GM12878 (cell line): ENCODE measurements at regions not wholly inside any gene's neighbourhood (a gene's known extent, or its start where the extent isn't known, plus 50 kb on each side); places are given as distances from the start of the nearest gene placed in this dataset.

ENCODE experiments used
- ATAC-seq: fragments of 200-7000 bp; cut with Tn5 transposase; 3 replicates; pipeline ENCODE4 v1.9.1; 2020; ENCODE audit warnings: mild to moderate bottlenecking, moderate library complexity
- BruUV-seq: library from RNA; stranded (reverse); fragments of 400-500 nt; replicated peaks from 2 replicates; lab custom pipeline; 2021; lab: Mats Ljungman, UMichigan
- CTCF ChIA-PET: fragments of 300-600 bp; sonication (Branson Sonifier 250); formaldehyde crosslinking; extraction: SDS; loops from one replicate; lab custom pipeline; 2021; ENCODE audit warnings: inconsistent platforms; lab: Yijun Ruan, JAX
- POLR2A ChIA-PET: fragments of 350-600 bp; formaldehyde crosslinking; extraction: SDS; loops from one replicate; lab custom pipeline; 2021; ENCODE audit warnings: inconsistent platforms; lab: Charles Lee
- RAD21 ChIA-PET: fragments of 300-600 bp; sonication (Branson Sonifier 250); formaldehyde crosslinking; loops from one replicate; lab custom pipeline; 2023; ENCODE audit warnings: antibody characterized with exemption; ENCODE audit not compliant: unreplicated experiment; lab: Charles Lee
- SMC1A ChIA-PET: fragments of 300-600 bp; sonication (Branson Sonifier 250); formaldehyde crosslinking; loops from one replicate; lab custom pipeline; 2023; ENCODE audit not compliant: unreplicated experiment, uncharacterized antibody; lab: Charles Lee
- DNase-seq: peaks from one replicate; pipeline ENCODE4 v3.0.0-alpha.2; 2011; ENCODE audit warnings: low read depth, low spot score
- FAIRE-seq: peaks from 3 replicates; lab custom pipeline; 2011; peaks lifted over from hg19 to GRCh38; lab: Jason Lieb, UNC
- H2AFZ ChIP-seq: 2 replicates; pipeline ENCODE4 v1.6.0; 2011; ENCODE audit warnings: low read depth, low read length, control low read depth; ENCODE audit not compliant: control insufficient read depth
- H3K27ac ChIP-seq: 2 replicates; pipeline ENCODE4 v1.5.1; 2011; ENCODE audit warnings: control low read depth; ENCODE audit not compliant: control insufficient read depth, insufficient read depth
- H3K27me3 ChIP-seq, 2 experiments: replicated peaks in 1 of 2; 2 replicates each; pipeline versions ENCODE4 v1.6.0 to v1.6.1; 2011; ENCODE audit warnings: low read length in 1 of 2; ENCODE audit not compliant: control insufficient read depth in 2 of 2, insufficient read depth in 2 of 2
- H3K36me3 ChIP-seq, 2 experiments: 2 replicates each; pipeline ENCODE4 v1.5.1; 2011; ENCODE audit warnings: low read length in 1 of 2; ENCODE audit not compliant: control insufficient read depth in 2 of 2, insufficient read depth in 2 of 2
- H3K4me1 ChIP-seq: 2 replicates; pipeline ENCODE4 v1.6.1; 2011; ENCODE audit warnings: mild to moderate bottlenecking, low read length, moderate library complexity, mixed read lengths; ENCODE audit not compliant: control insufficient read depth, insufficient read depth
- H3K4me2 ChIP-seq: 2 replicates; pipeline ENCODE4 v1.6.0; 2011; ENCODE audit warnings: control low read depth; ENCODE audit not compliant: control insufficient read depth, insufficient read depth
- H3K4me3 ChIP-seq: fragments of 200-600 bp; sonication (generic); 2 replicates; pipeline ENCODE4 v1.5.1; 2016
- H3K79me2 ChIP-seq: 2 replicates; pipeline ENCODE4 v1.6.0; 2011; ENCODE audit warnings: low read length; ENCODE audit not compliant: control insufficient read depth, insufficient read depth
- H3K9ac ChIP-seq: 2 replicates; pipeline ENCODE4 v1.8.0; 2011; ENCODE audit warnings: low read length, control low read depth, mixed read lengths; ENCODE audit not compliant: control insufficient read depth, insufficient read depth
- H3K9me3 ChIP-seq: replicated peaks from 3 replicates; pipeline ENCODE4 v1.5.1; 2011; ENCODE audit warnings: mild to moderate bottlenecking, low read length; ENCODE audit not compliant: control insufficient read depth, insufficient read depth
- H4K20me1 ChIP-seq: 2 replicates; pipeline ENCODE4 v1.6.0; 2011; ENCODE audit not compliant: control insufficient read depth, insufficient read depth
- CEBPB ChIP-seq, 2 experiments: fragments of 150-350 bp in 1 of 2; IDR thresholded peaks; 2 replicates each; pipeline ENCODE4 v1.6.1; 2012 to 2014; ENCODE audit warnings: low read depth in 2 of 2, low read length in 2 of 2, borderline replicate concordance in 1 of 2, inconsistent platforms in 1 of 2
- CTCF ChIP-seq, 3 experiments: IDR thresholded peaks in 2 of 3; conservative IDR thresholded peaks in 1 of 3; 2 replicates each; pipeline ENCODE4 v1.5.1; 2011; ENCODE audit warnings: low read depth in 3 of 3, low read length in 3 of 3, mild to moderate bottlenecking in 3 of 3, control low read depth in 2 of 3, moderate library complexity in 2 of 3, inconsistent platforms in 1 of 3, mixed read lengths in 1 of 3; ENCODE audit not compliant: control insufficient read depth in 2 of 3, insufficient read depth in 1 of 3; ENCODE audit errors: extremely low read depth in 1 of 3
- ESRRA ChIP-seq: IDR thresholded peaks from 2 replicates; pipeline ENCODE4 v1.6.1; 2012; ENCODE audit warnings: mild to moderate bottlenecking, low read length, improper control_type of control experiment
- JUNB ChIP-seq: IDR thresholded peaks from 2 replicates; pipeline ENCODE4 v1.6.1; 2016; ENCODE audit warnings: antibody characterized with exemption, mild to moderate bottlenecking
- MTA2 ChIP-seq: fragments of 450-650 bp; IDR thresholded peaks from 2 replicates; pipeline ENCODE4 v1.6.1; 2016; ENCODE audit warnings: low read depth, mild to moderate bottlenecking, moderate library complexity
- MTA3 ChIP-seq: IDR thresholded peaks from 2 replicates; pipeline ENCODE4 v1.6.1; 2012; ENCODE audit warnings: low read length, inconsistent platforms, borderline replicate concordance
- NFYA ChIP-seq: IDR thresholded peaks from 2 replicates; pipeline ENCODE4 v1.6.1; 2011; ENCODE audit warnings: low read depth, mild to moderate bottlenecking, low read length, improper control_type of control experiment, borderline replicate concordance
- RAD21 ChIP-seq: IDR thresholded peaks from 2 replicates; pipeline ENCODE4 v1.6.1; 2011; ENCODE audit warnings: mild to moderate bottlenecking, low read depth, low read length, moderate library complexity; ENCODE audit not compliant: insufficient read depth
- SMC3 ChIP-seq: IDR thresholded peaks from 2 replicates; pipeline ENCODE4 v1.6.1; 2011; ENCODE audit warnings: low read length, improper control_type of control experiment, borderline replicate concordance
- WGBS: methylation state at CpG from one replicate; pipeline ENCODE4 v1.1.6; 2016; ENCODE audit warnings: low lambda C conversion rate; ENCODE audit not compliant: insufficient replicate concordance, insufficient coverage; ENCODE audit errors: missing lambda C conversion rate; 5-methylcytosine and 5-hydroxymethylcytosine counted together
- in situ Hi-C: fragments of 300-500 bp; cut with MboI; formaldehyde crosslinking; loops from 9 replicates; pipeline ENCODE4 v1.14.3; 2018; ENCODE audit warnings: mixed read lengths
- intact Hi-C: fragments of 100-400 bp; cut with micrococcal nuclease; formaldehyde crosslinking; loops from one replicate; pipeline ENCODE4 v1.14.2; 2022; ENCODE audit not compliant: unreplicated experiment

DNA sequence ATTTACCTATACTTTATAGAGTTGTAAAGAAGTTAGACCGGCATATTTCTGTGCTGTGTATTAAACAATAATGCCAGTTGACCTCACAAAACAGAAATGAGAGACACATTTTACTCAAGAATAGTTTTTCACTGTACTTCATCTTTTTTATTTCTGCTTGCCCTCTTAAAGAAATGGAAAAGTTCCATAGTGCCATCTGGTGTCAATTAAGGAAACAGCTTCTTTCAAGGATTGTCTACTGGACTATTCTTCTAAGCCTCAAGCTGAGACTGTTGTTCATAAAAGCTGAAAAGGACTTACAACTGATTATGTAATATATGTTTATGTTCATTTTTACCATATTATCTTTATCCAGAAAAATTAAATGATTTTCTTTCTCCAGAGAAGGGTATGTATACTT is 1523.7 kb downstream of the ARAP2 start:
- Histone ChIP-seq H3K9ac (no peak overlapping the region), H2AFZ (no peak overlapping the region), H3K79me2 (no peaks in the 10 kb centered on the region), H3K4me3 (no peak overlapping the region), H3K36me3 (no peaks in the 10 kb centered on the region), H3K27ac (no peak overlapping the region), H3K4me2 (no peak overlapping the region), H3K9me3 (no peaks in the 10 kb centered on the region), H3K4me1 (no peaks in the 10 kb centered on the region), H3K27me3 (no peaks in the 10 kb centered on the region), H4K20me1 (no peaks in the 10 kb centered on the region)
- TF ChIP-seq MTA2 (no peak), NFYA (no peak), JUNB (no peak), ESRRA (no peak), MTA3 (no peak), SMC3 (peak; percentile 21; the same call in 1 of the 2 replicates), CEBPB (IDR thresholded peaks at IDR 0.05; ENCODE audit: borderline replicate concordance in 1 of 2, low read depth in 2 of 2, low read length in 2 of 2) (no peak), CTCF (IDR thresholded peaks at IDR 0.05 in 2 of 3, conservative IDR thresholded peaks at IDR 0.05 in 1 of 3; ENCODE audit: control insufficient read depth in 2 of 3, extremely low read depth in 1 of 3, insufficient read depth in 1 of 3, low read depth in 3 of 3, low read length in 3 of 3) (peak; percentile 18 to 36 (median 33); a peak in 4 of 6 replicates), RAD21 (peak; percentile 42; the same call in 1 of the 2 replicates)
- ChIA-PET SMC1A (interaction anchor here (0.6 kb wide), 1 partner anchor 1080 kb away, joined by 3 read pairs; no protein-coding TSS in a partner anchor), RAD21 (interaction anchor here (0.6 to 1.2 kb wide), 2 partner anchors 12 to 150 kb away, joined by 3 read pairs; no protein-coding TSS in a partner anchor), CTCF (interaction anchor here (0.5 to 0.8 kb wide), 2 partner anchors 9 to 649 kb away, joined by 3 read pairs; no protein-coding TSS in a partner anchor), POLR2A (no interaction called here)
- WGBS = 44% methylated on average over 1 of the region's 1 CpG
- in situ Hi-C loops (no loop called here), intact Hi-C loops (no loop called here)
- DNase-seq (no peak), ATAC-seq (peak; percentile 48; the same call in 2 of the 3 replicates), FAIRE-seq (peak; percentile 87)
- BruUV-seq = no TSS peak
